ENCODE measurements at regions not wholly inside any gene's neighbourhood (a gene's known extent, or its start where the extent isn't known, plus 50 kb on each side); places are given as distances from the start of the nearest gene placed in this dataset.
"Not testable (repeated sequence)": the region's sequence is repeated elsewhere in the genome, so short reads cannot be mapped to it uniquely, and the experiment has no call there.

GRCh38 chr1:106380772-106381171, 675.7 kb upstream of the PRMT6 start:
- Histone ChIP-seq H3K79me1 (ENCODE audit: insufficient read depth, low read depth, low read length, poor library complexity, severe bottlenecking) (no peaks in the 10 kb centered on the region), H2BK5ac (ENCODE audit: insufficient read length, low read length) (no peak overlapping the region), H3K4me2 (ENCODE audit: insufficient read depth, insufficient read length, low read length) (no peak overlapping the region), H3K9ac (ENCODE audit: extremely low read depth, insufficient read length, low read length) (no peak overlapping the region), H2BK12ac (ENCODE audit: insufficient read length, low read depth, low read length) (no peak overlapping the region), H3T11ph (ENCODE audit: low read length) (no peak overlapping the region), H3K23ac (ENCODE audit: insufficient read length, low read depth, low read length) (no peak overlapping the region), H2BK15ac (ENCODE audit: low read depth, low read length) (no peak overlapping the region), H3K4me1 (ENCODE audit: insufficient read depth, low read length) (no peaks in the 10 kb centered on the region), H2BK20ac (ENCODE audit: low read depth, low read length, poor library complexity, severe bottlenecking) (no peak overlapping the region), H3K27me3 (ENCODE audit: insufficient read depth, low read length) (no peaks in the 10 kb centered on the region), H2AFZ (ENCODE audit: low read length) (no peak overlapping the region), H3K9me3 (ENCODE audit: control insufficient read depth, low read depth, low read length) (no peaks in the 10 kb centered on the region), H3K14ac (ENCODE audit: insufficient read depth, low read length) (no peak overlapping the region), H4K8ac (replicated peaks; ENCODE audit: insufficient read length, low read depth, low read length) (no peak overlapping the region), H3K4ac (ENCODE audit: low read depth, low read length) (no peak overlapping the region), H4K91ac (ENCODE audit: insufficient read length, low read depth, low read length) (no peak overlapping the region), H4K5ac (ENCODE audit: insufficient read length, low read depth, low read length) (no peak overlapping the region), H2BK120ac (ENCODE audit: low read depth, low read length, poor library complexity, severe bottlenecking) (no peak overlapping the region), H4K20me1 (ENCODE audit: control insufficient read depth, insufficient read depth, insufficient read length) (no peaks in the 10 kb centered on the region), H3K23me2 (ENCODE audit: insufficient read length, low read depth, low read length, poor library complexity, severe bottlenecking) (no peaks in the 10 kb centered on the region), H2AK5ac (ENCODE audit: insufficient read length, low read length) (no peak overlapping the region), H3K79me2 (ENCODE audit: insufficient read depth, low read length) (no peaks in the 10 kb centered on the region), H3K18ac (ENCODE audit: insufficient read length, low read depth, low read length) (no peak overlapping the region), H3K27ac (ENCODE audit: insufficient read length, low read depth, low read length) (no peak overlapping the region), H3K56ac (ENCODE audit: insufficient read length, low read depth, low read length) (no peak overlapping the region)
- H3K4me1 Mint-ChIP-seq = no peaks in the 10 kb centered on the region
- no peaks in the 10 kb centered on the region for H3K27me3 Mint-ChIP-seq (ENCODE audit: low read depth)
- DNase-seq = no peak
- no peak overlapping the region for H3K27ac Mint-ChIP-seq
- H3K36me3 Mint-ChIP-seq (ENCODE audit: insufficient read depth in 1 of 3, low read depth in 3 of 3) = no peaks in the 10 kb centered on the region
- H3K9me3 Mint-ChIP-seq = no peaks in the 10 kb centered on the region
- H3K4me3 Mint-ChIP-seq = no peak overlapping the region
- WGBS (ENCODE audit: extremely low coverage, insufficient read length, low lambda C conversion rate) = no CpG with 5 or more reads among the region's 1 CpG
- no peak for TF ChIP-seq CTCF (conservative IDR thresholded peaks at IDR 0.05)

- not testable (repeated sequence) for H4K20me1 ChIP-seq (ENCODE audit: control insufficient read depth, insufficient read depth, insufficient read length); H3K23ac ChIP-seq (ENCODE audit: insufficient read length, low read depth, low read length); H3K79me1 ChIP-seq (ENCODE audit: insufficient read depth, low read depth, low read length, poor library complexity, severe bottlenecking); H3K14ac ChIP-seq (ENCODE audit: insufficient read depth, low read length); H3K4ac ChIP-seq (ENCODE audit: low read depth, low read length); H3K18ac ChIP-seq (ENCODE audit: insufficient read length, low read depth, low read length); H2BK20ac ChIP-seq (ENCODE audit: low read depth, low read length, poor library complexity, severe bottlenecking); H3K27ac Mint-ChIP-seq; H3K79me2 ChIP-seq (ENCODE audit: insufficient read depth, low read length); H4K91ac ChIP-seq (ENCODE audit: insufficient read length, low read depth, low read length); DNase-seq; H3K4me1 ChIP-seq (ENCODE audit: insufficient read depth, low read length); H3K56ac ChIP-seq (ENCODE audit: insufficient read length, low read depth, low read length); H3K36me3 Mint-ChIP-seq (ENCODE audit: insufficient read depth in 1 of 3, low read depth in 3 of 3); H3K23me2 ChIP-seq (ENCODE audit: insufficient read length, low read depth, low read length, poor library complexity, severe bottlenecking); H3K4me1 Mint-ChIP-seq; H3K4me3 Mint-ChIP-seq; H2BK15ac ChIP-seq (ENCODE audit: low read depth, low read length); H3K9ac ChIP-seq (ENCODE audit: extremely low read depth, insufficient read length, low read length); H2BK5ac ChIP-seq (ENCODE audit: insufficient read length, low read length); H2AFZ ChIP-seq (ENCODE audit: low read length); H3K27me3 Mint-ChIP-seq (ENCODE audit: low read depth); H3T11ph ChIP-seq (ENCODE audit: low read length); H2BK120ac ChIP-seq (ENCODE audit: low read depth, low read length, poor library complexity, severe bottlenecking); H2AK5ac ChIP-seq (ENCODE audit: insufficient read length, low read length); H2BK12ac ChIP-seq (ENCODE audit: insufficient read length, low read depth, low read length); H3K9me3 Mint-ChIP-seq; H3K9me3 ChIP-seq (ENCODE audit: control insufficient read depth, low read depth, low read length); H4K5ac ChIP-seq (ENCODE audit: insufficient read length, low read depth, low read length); H3K4me2 ChIP-seq (ENCODE audit: insufficient read depth, insufficient read length, low read length); H4K8ac ChIP-seq (replicated peaks; ENCODE audit: insufficient read length, low read depth, low read length); H3K27me3 ChIP-seq (ENCODE audit: insufficient read depth, low read length); H3K27ac ChIP-seq (ENCODE audit: insufficient read length, low read depth, low read length)
- no CpG with 5 or more reads among the region's 4 CpGs for WGBS (ENCODE audit: extremely low coverage, insufficient read length, low lambda C conversion rate)
These were observed 667.3 kb upstream of the PRMT6 start for GRCh38 chr1:106389160-106389559.

Measured in H9 (cell line).